GM19238 (cell line): ENCODE measurements at regions not wholly inside any gene's neighbourhood (a gene's known extent, or its start where the extent isn't known, plus 50 kb on each side); places are given as distances from the start of the nearest gene placed in this dataset.
"Not testable (repeated sequence)": the region's sequence is repeated elsewhere in the genome, so short reads cannot be mapped to it uniquely, and the experiment has no call there.

ENCODE experiments used
- DNase-seq: peaks from one replicate; pipeline ENCODE4 v3.0.0; 2011; ENCODE audit warnings: low spot score; ENCODE audit not compliant: insufficient read length

DNA sequence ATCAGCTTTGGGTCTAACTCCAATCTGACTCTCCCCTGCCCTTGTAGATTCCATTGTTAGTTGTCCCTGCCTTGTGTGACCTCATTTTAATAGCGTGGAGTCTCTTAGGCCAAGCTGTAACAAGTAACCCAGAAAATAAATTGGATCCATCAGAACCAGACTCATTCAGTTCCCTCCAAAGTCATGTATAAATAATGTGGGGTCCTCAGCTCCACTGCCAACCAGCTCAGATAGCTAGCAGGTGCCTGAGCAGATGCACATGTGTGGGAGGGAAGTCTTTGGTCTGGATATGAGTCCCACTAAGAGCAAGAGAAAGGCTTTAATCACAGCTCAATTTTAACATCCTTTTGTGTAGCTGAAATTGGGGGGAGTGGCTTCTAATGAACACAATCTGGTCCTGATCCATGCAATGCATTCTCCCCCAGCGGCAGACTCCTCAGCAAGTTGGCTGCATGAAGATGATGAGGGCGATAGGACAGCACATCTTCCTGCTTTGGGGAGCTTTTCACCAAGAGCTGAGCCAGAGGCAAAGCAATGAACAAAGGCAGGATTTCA is 151.6 kb downstream of the ABCC12 start:
- no peak for DNase-seq

DNA sequence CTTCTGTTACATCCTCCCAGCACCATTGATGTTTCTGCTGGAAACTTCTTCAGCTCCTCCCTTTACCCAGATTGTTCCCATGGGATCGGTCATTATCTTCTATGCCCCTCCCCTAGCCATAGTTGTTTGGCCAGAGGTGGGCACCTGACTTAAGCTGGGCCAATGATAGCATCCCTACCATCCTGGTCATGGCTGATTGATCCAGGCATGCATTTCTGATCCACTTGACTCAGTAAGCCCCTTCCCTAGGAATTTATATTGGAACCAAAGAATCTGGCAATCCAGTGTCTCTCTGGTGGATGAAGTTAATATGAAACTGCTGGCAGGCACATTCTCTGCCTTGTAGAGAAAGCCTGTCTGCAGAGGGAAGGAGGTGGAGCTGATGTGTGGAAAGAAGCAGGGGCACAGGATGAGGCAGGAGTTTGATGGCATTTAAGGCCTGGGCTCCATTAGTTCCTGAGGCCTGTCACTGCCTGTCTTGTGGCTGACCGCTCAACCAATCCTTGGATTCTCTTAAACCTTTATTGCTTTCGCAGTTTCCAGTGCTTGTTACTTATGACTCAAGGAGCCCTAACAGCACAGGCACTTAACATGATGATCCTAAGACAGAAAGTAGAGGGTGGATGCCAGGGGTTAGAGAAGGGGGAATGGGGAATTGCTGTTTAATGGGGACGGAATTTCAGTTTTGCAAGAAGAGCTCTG is 152.4 kb downstream of the ABCC12 start:
- DNase-seq: no peak

DNA sequence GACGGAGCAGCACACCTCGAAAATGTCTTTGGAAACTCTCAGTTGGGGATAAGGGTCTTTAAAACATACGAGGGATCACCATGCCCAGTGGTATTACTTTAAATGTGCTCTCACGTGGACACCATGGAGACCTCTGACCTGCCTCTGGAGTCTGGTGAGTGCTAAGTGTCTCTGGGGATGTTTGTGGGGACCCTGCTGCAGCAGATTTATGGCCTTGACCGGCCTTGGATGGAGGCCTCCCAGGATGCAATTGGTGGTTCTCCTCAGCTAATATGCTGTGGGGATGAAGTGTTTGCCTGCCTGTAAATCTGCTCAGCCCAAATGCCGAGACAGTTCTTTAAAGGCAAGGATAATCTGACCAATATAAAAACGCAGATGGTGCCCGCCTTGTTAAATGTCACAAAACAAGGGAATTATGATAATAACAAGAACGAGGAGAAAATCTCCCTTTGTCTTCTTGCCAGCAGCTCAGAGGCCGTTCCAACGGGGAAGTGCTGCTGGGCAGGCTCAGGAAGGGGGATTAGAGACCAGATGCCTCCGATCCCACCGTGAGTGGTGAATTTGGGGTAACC is 154.4 kb downstream of the ABCC12 start:
- no peak for DNase-seq

DNA sequence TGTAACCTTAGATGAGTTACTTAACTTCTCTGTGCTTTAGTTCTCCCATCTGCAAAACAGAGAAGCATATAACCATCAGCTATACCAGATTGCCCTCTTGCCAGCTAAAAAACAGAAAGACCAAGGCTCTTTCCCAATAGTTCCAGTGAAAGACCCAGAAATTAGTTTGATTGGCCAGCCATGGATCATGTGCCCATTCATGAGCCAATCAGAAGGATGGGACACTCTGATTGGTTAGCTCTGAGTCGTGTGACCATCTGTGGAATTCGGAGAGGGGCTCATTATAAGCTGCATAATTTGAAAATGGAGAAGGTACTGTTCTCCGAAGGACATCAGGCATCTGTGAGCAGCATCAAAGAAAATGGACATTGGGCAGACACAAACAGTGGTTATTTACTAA is 155.2 kb downstream of the ABCC12 start:
- no peak for DNase-seq

DNA sequence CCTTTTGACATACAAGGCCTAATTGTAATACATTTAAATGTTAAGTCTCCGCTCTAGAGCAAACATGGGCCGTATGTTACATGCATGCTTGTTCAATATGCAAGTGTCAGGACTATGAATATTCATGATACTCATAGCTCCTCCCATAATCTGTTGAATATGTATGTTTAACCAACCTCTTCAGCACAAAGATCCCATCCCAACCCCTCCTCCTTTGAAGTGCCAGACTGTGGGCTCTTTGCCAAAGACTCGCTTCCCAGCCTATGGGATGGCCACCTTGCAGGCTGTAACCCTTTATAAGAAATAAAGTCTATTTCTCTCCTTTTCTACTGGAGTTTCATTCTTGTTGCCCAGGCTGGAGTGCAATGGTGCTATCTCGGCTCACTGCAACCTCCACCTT is 156.2 kb downstream of the ABCC12 start:
- DNase-seq: no peak

DNA sequence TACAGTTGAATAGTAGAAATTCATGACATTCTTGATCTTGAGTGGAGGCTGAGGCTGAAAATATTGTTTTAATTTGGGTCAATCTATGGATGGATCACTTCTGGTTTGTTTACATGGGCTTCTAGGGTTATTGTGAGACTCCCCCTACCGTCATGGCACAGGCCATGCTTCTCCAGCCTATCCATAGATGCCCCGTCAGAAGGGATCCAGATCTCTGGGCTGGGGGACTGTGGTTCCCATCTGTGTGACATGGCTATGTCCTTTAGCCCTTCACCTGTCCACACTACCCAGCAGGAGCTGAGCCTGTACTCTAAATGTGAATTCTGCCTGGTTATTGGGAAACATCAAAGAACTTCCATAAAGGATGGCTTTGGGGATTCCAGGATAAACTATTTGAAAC is 160.4 kb downstream of the ABCC12 start:
- no peak for DNase-seq

DNA sequence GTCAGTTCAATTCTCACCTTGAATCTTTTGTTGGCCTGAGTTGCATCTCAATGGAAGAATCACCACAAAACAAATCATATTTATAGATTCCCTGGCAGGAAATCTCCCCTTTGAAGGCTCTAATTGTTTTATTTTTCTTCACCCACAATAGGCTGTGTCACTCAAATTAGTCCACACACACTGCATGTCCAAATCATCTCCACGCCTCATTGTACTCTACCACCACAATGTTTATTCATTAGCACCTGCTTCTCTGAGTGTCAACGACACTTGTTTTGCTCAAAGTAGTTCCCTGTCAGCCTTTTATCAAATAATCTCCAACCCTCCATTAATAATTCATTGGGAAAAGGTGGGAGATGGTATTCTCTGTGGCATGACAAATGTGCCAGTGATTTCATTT is 164.3 kb downstream of the ABCC12 start:
- no peak for DNase-seq

DNA sequence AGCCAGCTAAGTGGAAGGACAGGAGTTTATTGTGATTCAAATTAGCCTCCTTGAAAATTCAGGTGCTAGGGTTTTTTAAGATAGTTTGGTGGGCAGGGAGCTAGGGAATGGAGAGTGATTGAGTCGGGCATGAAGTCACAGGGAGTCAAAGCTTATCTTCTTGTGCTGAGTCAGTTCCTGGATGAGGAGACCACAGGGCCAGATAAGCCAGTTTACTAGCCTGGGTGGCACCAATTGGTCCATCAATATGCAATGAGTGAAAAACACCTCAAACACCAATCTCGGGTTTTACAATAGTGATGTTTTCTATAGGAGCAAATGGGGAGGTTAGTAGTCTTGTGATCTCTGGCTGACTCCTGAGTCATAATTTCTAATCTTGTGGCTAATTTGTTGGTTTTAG is 165.1 kb downstream of the ABCC12 start:
- DNase-seq: no peak

DNA sequence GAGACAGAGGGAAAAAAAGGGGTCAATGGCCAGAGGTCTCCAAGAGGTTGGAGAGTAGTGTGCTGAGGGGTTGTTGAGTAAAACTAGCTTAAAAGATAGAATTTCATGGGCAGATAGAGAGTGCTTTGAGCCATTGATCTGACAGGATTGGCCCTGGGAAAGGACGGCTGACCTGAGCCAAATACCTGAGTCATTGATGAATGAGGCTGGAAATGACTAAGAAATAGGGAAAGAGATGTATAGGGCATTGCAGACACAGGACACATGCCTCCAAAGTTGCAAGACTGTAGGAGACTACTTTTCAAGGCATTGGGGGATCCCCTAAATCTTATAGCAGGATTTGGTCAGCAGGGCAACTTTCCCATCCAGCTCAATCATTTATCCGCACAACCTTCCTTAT is 168.7 kb downstream of the ABCC12 start:
- DNase-seq: no peak

DNA sequence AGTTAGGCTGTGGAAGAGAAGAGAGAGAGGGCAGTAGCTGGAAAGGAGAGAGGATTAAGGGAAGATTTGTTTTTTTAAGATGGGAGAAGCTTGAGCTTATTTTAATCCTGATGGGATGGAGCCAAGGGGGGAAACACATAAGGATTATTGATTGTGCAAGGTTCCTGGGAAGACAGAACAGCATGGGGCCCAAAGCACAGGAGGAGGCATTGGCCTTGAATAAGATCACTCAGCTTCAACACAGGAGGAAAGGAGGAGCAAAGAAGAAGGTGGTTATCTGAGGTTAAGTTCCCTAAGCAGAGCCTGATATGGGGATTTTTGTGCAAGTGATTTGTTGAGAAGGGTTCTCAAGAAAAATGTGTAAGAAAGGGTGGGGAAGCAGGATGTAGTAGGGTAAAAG is 169.8 kb downstream of the ABCC12 start:
- no peak for DNase-seq

DNA sequence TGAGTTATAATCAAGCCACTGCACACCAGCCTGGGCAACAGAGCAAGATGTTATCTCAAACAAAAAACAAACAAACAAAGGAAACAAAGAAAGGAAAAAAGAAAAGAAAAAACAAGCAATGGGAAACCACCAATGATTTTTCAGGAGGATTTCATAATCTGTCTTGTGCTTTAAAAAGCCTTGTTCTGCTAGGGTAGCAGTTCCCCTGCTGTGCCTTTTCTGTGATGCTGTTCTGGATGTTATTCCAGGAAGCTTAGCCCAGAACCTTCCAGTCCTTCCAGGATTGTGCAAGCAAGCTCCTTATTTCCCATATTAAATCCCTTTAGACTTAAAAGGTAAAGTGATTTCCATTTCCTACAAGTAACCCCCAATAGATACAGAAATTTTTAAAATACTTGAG is 171.1 kb downstream of the ABCC12 start:
- no peak for DNase-seq

DNA sequence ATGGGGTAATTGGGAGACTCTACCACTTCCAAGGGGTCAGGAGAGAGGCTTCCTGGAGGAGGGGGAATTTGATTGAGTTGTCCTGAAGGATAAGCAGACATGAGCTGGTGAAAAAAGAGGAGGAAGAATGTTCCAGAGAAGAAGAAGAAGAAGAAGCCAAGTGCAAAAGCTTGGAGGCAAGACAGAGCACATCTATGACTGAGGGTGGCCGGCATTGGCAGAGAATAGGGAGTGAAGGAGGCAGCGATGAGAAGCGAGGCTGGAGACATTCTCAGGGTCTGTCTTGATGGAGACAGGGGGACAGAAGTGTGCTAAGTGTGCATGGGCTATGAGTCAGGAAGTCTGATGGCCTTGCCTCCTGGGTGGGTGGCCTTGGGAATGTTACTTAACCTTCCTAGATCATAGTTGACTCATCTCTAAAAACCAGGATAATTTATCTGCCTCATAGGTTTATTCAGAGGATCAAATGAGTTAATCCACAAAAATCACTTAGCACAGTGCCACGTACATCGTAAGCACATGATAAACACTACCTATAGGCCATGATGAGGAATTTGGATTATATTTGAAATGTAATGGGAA is 171.7 kb downstream of the ABCC12 start:
- DNase-seq: no peak

DNA sequence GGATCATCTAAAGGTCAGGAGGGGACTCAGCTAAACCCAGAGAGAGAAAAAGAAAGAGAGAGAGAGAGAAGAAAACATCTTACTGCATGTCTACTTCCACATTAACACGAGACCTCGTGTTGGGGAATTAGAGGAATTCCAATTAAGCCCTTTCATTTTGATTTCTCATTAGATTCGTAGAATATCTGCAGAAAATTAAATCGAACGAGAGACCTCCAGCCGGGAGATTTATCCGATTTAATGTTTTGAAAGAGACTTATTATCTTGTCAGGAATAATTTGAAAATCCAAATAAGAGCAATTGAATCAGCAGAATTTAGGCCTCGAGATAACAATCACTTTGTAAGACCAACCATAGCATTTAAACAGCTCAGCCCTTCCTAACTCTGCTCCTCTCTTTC is 175.6 kb downstream of the ABCC12 start:
- no peak for DNase-seq

DNA sequence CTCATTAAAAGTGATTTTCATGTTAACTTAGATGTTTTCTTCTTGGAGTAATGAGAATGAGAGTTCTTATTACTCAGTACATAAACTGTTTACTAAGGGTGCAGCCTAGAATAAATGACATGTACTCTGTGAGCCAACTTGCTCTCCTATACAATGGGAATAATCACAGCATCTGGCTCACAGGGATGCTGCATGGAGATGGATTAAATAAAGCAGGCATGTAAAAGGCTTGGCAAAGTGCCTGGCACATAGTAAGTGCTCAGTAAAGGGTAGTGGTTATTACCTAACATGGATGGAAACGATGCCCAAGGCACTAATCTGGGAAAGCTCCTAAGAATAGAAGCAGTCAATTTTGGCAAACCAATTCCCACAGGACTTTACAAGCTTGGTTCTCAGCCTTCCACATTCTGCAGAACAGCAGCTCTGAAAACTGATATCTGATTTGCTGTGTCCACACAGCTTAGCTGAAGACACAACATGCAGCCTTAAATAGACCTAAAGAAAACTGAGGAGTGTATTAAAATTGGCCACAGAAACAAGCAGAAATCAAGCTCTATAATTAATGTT is 176.1 kb downstream of the ABCC12 start:
- DNase-seq: no peak

DNA sequence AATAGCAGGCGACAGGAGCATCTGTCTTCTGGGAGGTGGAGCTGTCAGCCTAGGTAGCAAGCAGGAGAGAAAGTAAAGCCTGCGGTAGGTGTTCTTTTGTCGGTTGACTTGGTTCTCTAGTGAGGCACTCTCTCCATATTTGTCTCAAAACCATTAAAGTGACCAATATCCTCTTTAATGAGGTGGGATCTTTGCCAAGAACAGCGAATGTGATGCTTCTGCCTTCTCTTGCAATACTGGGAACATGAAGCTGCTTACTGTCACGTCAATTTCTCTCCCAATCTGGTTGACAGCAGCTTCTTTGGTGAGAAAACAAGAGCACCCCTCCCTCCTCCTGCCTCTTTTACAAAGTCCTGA is 176.7 kb downstream of the ABCC12 start:
- DNase-seq: no peak

DNA sequence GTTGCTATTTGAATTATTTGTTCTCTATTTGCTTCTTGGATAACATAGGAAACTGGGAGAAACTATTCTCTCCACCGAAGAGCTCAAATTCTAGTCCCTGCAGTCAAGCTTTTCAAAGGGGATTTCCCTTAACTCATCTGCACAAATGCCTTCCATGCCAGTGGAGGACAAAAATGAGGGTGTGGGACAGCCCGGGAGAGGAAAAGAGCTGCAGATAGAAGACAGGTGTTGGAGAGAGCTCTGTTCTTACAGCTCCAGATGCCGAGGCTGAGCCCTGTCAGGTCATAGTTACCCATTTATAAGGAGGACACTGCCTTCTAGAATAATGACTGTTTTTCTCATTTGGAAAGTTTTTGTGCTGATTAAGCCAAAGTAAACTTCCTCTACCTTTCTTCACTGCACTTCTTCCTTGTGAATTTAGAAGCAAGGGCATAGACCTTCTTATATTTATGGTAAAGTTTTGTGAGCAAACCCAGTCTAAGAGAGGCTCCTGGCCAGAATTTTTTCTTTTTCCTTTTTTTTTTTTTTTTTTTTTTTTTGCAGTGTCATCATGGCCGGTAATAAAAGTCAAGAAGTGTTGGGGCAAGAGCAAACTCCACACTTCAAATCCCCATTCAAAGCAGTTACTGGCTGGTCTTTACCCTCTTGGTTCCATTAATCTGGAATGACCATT is 177.2 kb downstream of the ABCC12 start:
- no peak for DNase-seq

DNA sequence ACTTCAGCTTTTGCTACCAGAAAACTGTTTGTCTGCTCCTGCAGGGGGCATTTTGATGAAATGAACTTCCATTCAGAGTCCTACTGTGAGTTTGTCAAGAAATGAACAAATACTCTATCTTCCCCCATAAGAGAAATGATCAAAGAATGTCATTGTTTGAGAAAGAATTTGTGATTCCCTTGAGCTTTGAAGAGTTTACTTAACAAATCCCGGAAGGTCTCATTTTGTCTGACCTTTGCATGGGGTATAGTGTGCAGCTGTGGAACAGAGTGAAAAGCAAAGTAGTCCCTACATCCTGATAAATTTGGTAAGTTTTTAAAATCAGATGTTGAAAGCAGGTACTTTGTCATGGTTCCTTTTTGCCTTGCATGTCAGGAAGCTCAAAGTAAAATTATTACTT is 178.0 kb downstream of the ABCC12 start:
- no peak for DNase-seq

DNA sequence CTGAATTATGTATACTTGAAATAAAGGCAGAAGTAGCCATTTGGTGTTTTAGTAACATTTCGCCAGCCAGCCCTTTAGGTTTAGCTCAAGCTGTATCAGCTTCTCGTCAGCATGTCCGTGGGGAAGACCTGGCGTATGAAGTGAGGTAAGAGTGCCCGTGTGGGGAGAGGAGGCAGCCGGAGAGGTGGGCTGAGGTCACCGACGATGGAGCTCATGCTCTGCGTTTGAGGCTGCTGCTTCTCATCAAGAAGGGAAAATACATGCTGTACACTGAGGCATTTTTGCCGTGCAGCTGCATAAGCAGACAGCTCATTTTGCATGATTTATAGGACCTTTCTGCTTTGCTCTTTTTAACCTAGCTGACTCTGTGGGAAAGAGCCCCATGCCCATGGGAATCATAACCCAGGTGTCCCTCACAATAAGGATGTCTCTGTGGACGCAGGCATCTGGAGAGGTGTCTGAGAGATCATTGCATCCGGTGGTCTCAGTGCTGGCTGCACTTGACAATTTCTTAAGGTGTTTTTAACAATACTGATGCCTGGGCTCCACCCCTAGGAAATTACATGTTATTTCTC is 179.1 kb downstream of the ABCC12 start:
- DNase-seq: no peak

DNA sequence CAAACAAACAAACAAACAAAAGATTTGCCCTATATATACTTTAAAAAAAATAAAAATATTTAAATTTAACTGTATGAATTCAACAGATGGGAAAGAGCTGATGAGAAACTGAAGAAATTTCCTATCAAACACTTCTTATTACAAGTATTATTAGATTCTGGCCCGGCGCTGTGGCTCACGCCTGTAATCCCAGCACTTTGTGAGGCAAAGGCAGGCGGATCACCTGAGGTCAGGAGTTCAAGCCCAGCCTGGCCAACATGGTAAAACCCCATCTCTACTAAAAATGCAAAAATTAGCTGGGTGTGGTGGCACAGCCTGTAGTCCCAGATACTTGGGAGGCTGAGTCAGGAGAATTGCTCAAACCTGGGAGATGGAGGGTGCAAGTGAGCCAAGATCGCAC is 180.8 kb downstream of the ABCC12 start:
- not testable (repeated sequence) for DNase-seq

DNA sequence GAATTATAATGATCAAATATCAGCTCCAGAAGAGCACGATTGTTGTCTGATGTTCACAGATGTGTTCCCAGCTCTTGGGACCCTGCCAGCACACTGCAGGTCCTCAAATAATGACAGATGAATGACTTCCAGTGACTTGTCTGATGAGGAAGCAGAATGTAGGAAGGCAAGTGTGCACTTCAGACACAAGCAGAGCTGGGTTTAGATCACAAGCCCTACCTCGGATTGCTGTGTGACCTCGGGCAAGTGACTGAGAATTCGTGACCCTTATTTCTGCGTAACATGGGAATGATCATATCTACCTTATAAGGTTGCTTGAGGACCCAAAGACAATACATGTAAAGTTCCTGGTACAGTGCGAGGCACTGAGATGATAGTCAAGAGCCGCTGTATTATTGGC is 182.2 kb downstream of the ABCC12 start:
- no peak for DNase-seq

DNA sequence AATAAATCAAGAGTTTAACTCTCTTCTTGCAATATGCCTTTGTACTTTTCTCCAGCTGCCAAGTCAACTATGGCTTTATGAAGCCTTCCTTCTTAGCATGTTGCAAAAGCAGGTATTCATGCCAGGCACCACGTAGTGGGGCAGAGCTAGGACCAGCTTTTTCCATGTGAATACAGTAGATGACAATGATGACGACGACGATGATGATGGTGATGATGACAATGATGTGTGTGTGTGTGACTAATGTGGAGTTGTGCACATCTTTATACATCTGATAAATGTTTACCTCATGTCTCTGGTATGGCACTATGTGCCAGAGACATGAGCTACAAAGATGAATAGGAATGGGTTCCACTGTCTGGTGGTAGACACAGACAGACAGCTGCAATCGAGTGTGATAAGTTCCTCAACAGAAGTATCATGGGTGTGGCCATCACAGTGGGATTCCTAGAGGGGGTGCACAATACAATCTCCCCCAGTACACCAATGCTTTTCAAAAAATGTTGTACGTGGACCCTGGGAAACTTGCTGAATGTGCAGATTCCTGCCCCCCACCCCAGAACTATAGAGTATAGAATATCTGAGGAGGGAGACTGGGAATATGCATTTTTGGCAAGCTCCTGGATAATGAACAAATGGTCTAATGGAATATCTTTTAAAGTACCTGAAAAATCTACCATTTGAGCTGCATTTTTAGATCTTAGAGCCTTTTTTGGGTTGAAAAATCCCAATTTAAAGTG is 183.4 kb downstream of the ABCC12 start:
- DNase-seq: no peak
